Nephron progenitor cell (in vitro differentiated cells): ENCODE measurements at regions not wholly inside any gene's neighbourhood (a gene's known extent, or its start where the extent isn't known, plus 50 kb on each side); places are given as distances from the start of the nearest gene placed in this dataset.

Experiments used
- DNase-seq: peaks from one replicate; pipeline ENCODE4 v3.0.0; 2021
- H3K27ac Mint-ChIP-seq: 2 replicates; pipeline ENCODE4 v1.8.0; 2021; ENCODE audit warnings: mild to moderate bottlenecking, moderate library complexity, mixed read lengths
- H3K27me3 Mint-ChIP-seq: 2 replicates; pipeline ENCODE4 v1.8.0; 2021; ENCODE audit warnings: mild to moderate bottlenecking, low read depth, mixed read lengths; ENCODE audit not compliant: poor library complexity
- H3K36me3 Mint-ChIP-seq: 2 replicates; pipeline ENCODE4 v1.8.0; 2021; ENCODE audit warnings: low read depth, mixed read lengths
- H3K4me1 Mint-ChIP-seq: 2 replicates; pipeline ENCODE4 v1.8.0; 2021; ENCODE audit warnings: mixed read lengths
- H3K4me3 Mint-ChIP-seq: 2 replicates; pipeline ENCODE4 v1.8.0; 2021; ENCODE audit warnings: mild to moderate bottlenecking, moderate library complexity, mixed read lengths
- H3K9me3 Mint-ChIP-seq: 2 replicates; pipeline ENCODE4 v1.8.0; 2021; ENCODE audit warnings: mild to moderate bottlenecking, moderate library complexity, mixed read lengths
- TF ChIP-seq, protein P1 (sequence below): fragments of 200-600 bp; sonication (generic); IDR thresholded peaks from 2 replicates; pipeline ENCODE4 v1.5.0; 2021; ENCODE audit warnings: antibody characterized with exemption

- Mint-ChIP-seq H3K9me3 (peaks cover 3% of the 10 kb centered on the region), H3K4me3 (no peak overlapping the region), H3K27ac (no peak overlapping the region), H3K27me3 (no peaks in the 10 kb centered on the region), H3K4me1 (peaks cover 5% of the 10 kb centered on the region), H3K36me3 (no peaks in the 10 kb centered on the region)
- DNase-seq: no peak
- TF ChIP-seq, protein P1, sequence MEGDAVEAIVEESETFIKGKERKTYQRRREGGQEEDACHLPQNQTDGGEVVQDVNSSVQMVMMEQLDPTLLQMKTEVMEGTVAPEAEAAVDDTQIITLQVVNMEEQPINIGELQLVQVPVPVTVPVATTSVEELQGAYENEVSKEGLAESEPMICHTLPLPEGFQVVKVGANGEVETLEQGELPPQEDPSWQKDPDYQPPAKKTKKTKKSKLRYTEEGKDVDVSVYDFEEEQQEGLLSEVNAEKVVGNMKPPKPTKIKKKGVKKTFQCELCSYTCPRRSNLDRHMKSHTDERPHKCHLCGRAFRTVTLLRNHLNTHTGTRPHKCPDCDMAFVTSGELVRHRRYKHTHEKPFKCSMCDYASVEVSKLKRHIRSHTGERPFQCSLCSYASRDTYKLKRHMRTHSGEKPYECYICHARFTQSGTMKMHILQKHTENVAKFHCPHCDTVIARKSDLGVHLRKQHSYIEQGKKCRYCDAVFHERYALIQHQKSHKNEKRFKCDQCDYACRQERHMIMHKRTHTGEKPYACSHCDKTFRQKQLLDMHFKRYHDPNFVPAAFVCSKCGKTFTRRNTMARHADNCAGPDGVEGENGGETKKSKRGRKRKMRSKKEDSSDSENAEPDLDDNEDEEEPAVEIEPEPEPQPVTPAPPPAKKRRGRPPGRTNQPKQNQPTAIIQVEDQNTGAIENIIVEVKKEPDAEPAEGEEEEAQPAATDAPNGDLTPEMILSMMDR: no peak
Observed at GRCh38 chr6:100153636-100154275, 159.7 kb upstream of the MCHR2 start.

GRCh38 chr6:100152201-100152600, 158.2 kb upstream of the MCHR2 start:
- TF ChIP-seq, protein P1: no peak
- Mint-ChIP-seq H3K9me3 (peaks cover 3% of the 10 kb centered on the region), H3K27ac (no peak overlapping the region), H3K36me3 (no peaks in the 10 kb centered on the region), H3K27me3 (no peaks in the 10 kb centered on the region), H3K4me1 (peaks cover 5% of the 10 kb centered on the region), H3K4me3 (no peak overlapping the region)
- DNase-seq: no peak

DNA sequence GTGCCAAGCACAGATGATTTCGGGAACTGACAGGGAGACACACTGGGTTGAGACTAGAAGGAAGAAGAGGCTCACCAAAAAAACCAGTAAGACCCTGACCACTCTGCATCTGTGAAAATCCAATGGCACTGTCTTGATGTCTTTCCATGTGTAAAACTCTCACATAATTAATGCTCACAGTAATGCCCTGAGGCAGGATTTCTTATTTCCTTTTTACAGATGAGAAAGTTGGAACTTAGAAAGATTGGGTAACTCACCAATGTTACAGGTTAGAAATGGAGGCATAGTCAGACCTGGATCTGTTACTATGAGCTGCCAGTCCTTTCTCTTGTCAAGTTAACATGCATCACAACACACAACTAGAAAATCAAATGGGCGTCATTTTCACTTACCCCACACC, 151.0 kb upstream of the MCHR2 start:
- no peaks in the 10 kb centered on the region for H3K36me3 Mint-ChIP-seq
- DNase-seq: no peak
- H3K27me3 Mint-ChIP-seq: no peaks in the 10 kb centered on the region
- H3K27ac Mint-ChIP-seq: no peak overlapping the region
- H3K4me1 Mint-ChIP-seq: no peaks in the 10 kb centered on the region
- H3K9me3 Mint-ChIP-seq: no peaks in the 10 kb centered on the region
- TF ChIP-seq, protein P1: no peak
- no peak overlapping the region for H3K4me3 Mint-ChIP-seq

DNA sequence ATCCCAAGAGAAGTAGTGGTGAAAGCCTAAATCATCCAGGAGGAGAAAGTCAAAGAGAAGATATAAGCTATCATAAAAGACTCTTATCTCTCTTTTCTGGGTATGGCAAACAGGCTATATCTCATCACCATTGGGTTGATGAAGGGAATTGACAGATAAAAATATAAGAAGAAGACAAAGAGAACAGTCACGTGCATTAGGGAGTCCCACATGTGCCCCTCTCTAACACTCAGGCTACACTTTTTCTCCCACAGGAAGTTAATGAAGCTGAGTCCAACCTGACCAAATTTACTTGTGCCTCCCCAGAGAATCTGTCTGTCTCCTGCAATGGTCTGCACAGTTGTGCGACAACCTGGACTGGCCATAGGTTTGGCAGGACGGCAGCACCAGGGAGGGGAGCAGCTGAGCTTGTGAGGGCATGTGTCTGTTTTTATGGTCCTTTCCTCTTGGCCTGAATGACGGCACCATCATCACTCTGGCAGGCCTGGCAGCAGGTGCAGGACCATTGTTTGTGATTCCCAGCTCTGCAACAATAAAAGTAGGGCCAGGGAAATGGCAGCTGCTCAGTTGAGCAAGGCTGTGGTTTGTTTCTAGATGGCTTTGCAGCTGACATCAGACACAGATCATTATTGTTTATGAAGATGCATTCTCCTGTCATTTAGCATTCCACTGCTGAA, 144.5 kb upstream of the MCHR2 start:
- no peaks in the 10 kb centered on the region for H3K9me3 Mint-ChIP-seq
- H3K36me3 Mint-ChIP-seq: no peaks in the 10 kb centered on the region
- H3K4me3 Mint-ChIP-seq: no peak overlapping the region
- H3K27me3 Mint-ChIP-seq: peaks cover 2% of the 10 kb centered on the region
- TF ChIP-seq, protein P1: no peak
- H3K27ac Mint-ChIP-seq: no peak overlapping the region
- DNase-seq: no peak
- H3K4me1 Mint-ChIP-seq: no peaks in the 10 kb centered on the region

DNA sequence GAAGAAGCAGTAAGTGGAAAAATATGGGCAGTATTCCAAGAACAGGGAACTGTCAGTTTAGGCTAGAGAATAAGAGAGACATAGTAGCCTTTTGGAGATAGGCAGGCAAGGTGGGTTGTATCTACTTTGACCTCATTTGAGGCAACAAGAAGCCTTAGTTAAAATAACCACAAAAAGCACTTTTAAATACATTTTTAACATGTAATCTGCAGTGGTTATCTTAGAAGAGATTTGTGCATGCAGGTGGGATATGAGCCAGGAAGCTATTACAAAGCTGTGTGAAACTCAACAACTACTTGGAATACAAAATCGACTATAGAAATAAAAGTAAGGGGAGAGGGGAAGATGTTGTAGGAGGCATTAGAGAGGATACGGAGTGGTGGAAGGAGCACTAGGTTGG, 143.7 kb upstream of the MCHR2 start:
- H3K4me3 Mint-ChIP-seq: no peak overlapping the region
- TF ChIP-seq, protein P1: no peak
- no peak for DNase-seq
- H3K36me3 Mint-ChIP-seq: no peaks in the 10 kb centered on the region
- no peak overlapping the region for H3K27ac Mint-ChIP-seq
- H3K4me1 Mint-ChIP-seq: no peaks in the 10 kb centered on the region
- peaks cover 2% of the 10 kb centered on the region for H3K27me3 Mint-ChIP-seq
- no peaks in the 10 kb centered on the region for H3K9me3 Mint-ChIP-seq

- H3K4me1 Mint-ChIP-seq: no peaks in the 10 kb centered on the region
- no peak overlapping the region for H3K4me3 Mint-ChIP-seq
- TF ChIP-seq, protein P1: no peak
- peaks cover 7% of the 10 kb centered on the region for H3K9me3 Mint-ChIP-seq
- no peak overlapping the region for H3K27ac Mint-ChIP-seq
- DNase-seq: no peak
- H3K36me3 Mint-ChIP-seq: peaks cover 3% of the 10 kb centered on the region
- H3K27me3 Mint-ChIP-seq: peaks cover 2% of the 10 kb centered on the region
Observed at GRCh38 chr6:100136590-100136989, 142.6 kb upstream of the MCHR2 start.
